ENCODE measurements at regions not wholly inside any gene's neighbourhood (a gene's known extent, or its start where the extent isn't known, plus 50 kb on each side); places are given as distances from the start of the nearest gene placed in this dataset.
"Not testable (repeated sequence)": the region's sequence is repeated elsewhere in the genome, so short reads cannot be mapped to it uniquely, and the experiment has no call there.

- DNase-seq (ENCODE audit: low spot score) = peak; percentile 58
Measured at GRCh38 chr11:127843483-127844396, 743.6 kb downstream of the ETS1 start.

- DNase-seq (ENCODE audit: low spot score) = no peak
Measured at GRCh38 chr11:127825183-127825582, 762.2 kb downstream of the ETS1 start.

- DNase-seq (ENCODE audit: low spot score) = no peak
Measured at GRCh38 chr11:127818625-127819024, 768.7 kb downstream of the ETS1 start.

GRCh38 chr11:127816962-127817361, 770.4 kb downstream of the ETS1 start:
- DNase-seq (ENCODE audit: low spot score) = peak; percentile 22

- no peak for DNase-seq (ENCODE audit: low spot score)
Measured at GRCh38 chr11:127815331-127815730, 772.0 kb downstream of the ETS1 start.

GRCh38 chr11:127806501-127806900, 780.9 kb downstream of the ETS1 start:
- DNase-seq (ENCODE audit: low spot score) = no peak

GRCh38 chr11:127805771-127806170, 781.6 kb downstream of the ETS1 start:
- no peak for DNase-seq (ENCODE audit: low spot score)

GRCh38 chr11:127804747-127805400, 782.5 kb downstream of the ETS1 start:
- no peak for DNase-seq (ENCODE audit: low spot score)

- DNase-seq (ENCODE audit: low spot score) = no peak
Measured at GRCh38 chr11:127803755-127804154, 783.6 kb downstream of the ETS1 start.

- DNase-seq (ENCODE audit: low spot score) = no peak
Measured at GRCh38 chr11:127800989-127801688, 786.2 kb downstream of the ETS1 start.

- DNase-seq (ENCODE audit: low spot score) = no peak
Measured at GRCh38 chr11:127795326-127795725, 792.0 kb downstream of the ETS1 start.

GRCh38 chr11:127791844-127792243, 791.3 kb upstream of the KIRREL3 start:
- no peak for DNase-seq (ENCODE audit: low spot score)

- no peak for DNase-seq (ENCODE audit: low spot score)
Measured at GRCh38 chr11:127790592-127790991, 790.0 kb upstream of the KIRREL3 start.

GRCh38 chr11:127789927-127790326, 789.4 kb upstream of the KIRREL3 start:
- peak; percentile 31 for DNase-seq (ENCODE audit: low spot score)

GRCh38 chr11:127772938-127773337, 772.4 kb upstream of the KIRREL3 start:
- not testable (repeated sequence) for DNase-seq (ENCODE audit: low spot score)

GRCh38 chr11:127768931-127769330, 768.4 kb upstream of the KIRREL3 start:
- not testable (repeated sequence) for DNase-seq (ENCODE audit: low spot score)

- DNase-seq (ENCODE audit: low spot score) = no peak
Measured at GRCh38 chr11:127766734-127767133, 766.2 kb upstream of the KIRREL3 start.

- DNase-seq (ENCODE audit: low spot score) = no peak
Measured at GRCh38 chr11:127738771-127739286, 738.3 kb upstream of the KIRREL3 start.

- no peak for DNase-seq (ENCODE audit: low spot score)
Measured at GRCh38 chr11:127737499-127737898, 736.9 kb upstream of the KIRREL3 start.

- DNase-seq (ENCODE audit: low spot score) = no peak
Measured at GRCh38 chr11:127733552-127733951, 733.0 kb upstream of the KIRREL3 start.

GRCh38 chr11:127726367-127726766, 725.8 kb upstream of the KIRREL3 start:
- DNase-seq (ENCODE audit: low spot score) = no peak

- DNase-seq (ENCODE audit: low spot score) = no peak
Measured at GRCh38 chr11:127723714-127724113, 723.1 kb upstream of the KIRREL3 start.

All from SW480 (cell line).